DND-41 (cell line): ENCODE measurements at regions not wholly inside any gene's neighbourhood (a gene's known extent, or its start where the extent isn't known, plus 50 kb on each side); places are given as distances from the start of the nearest gene placed in this dataset.

Source experiments
- ATAC-seq: fragments of 200-7000 bp; cut with Tn5 transposase; 3 replicates; pipeline ENCODE4 v1.9.1; 2021; ENCODE audit warnings: low read depth; ENCODE audit not compliant: insufficient read depth
- DNase-seq: peaks from one replicate; pipeline ENCODE4 v3.0.0-alpha.2; 2020
- H2AFZ ChIP-seq: 2 replicates; pipeline ENCODE4 v1.6.0; 2012; ENCODE audit warnings: low read depth, low read length
- H3K27ac ChIP-seq: 2 replicates; pipeline ENCODE4 v1.5.1; 2012; ENCODE audit warnings: low read length, inconsistent platforms
- H3K27me3 ChIP-seq: fragments of 200-600 bp; sonication (generic); 2 replicates; pipeline ENCODE4 v1.6.0; 2012; ENCODE audit warnings: low read length, mild to moderate bottlenecking, inconsistent platforms; ENCODE audit not compliant: insufficient read depth, poor library complexity
- H3K36me3 ChIP-seq: 2 replicates; pipeline ENCODE4 v1.5.1; 2012; ENCODE audit warnings: low read length, inconsistent platforms; ENCODE audit not compliant: insufficient read depth
- H3K4me1 ChIP-seq: 2 replicates; pipeline ENCODE4 v1.5.1; 2012; ENCODE audit warnings: mild to moderate bottlenecking, low read length; ENCODE audit not compliant: insufficient read depth
- H3K4me2 ChIP-seq: 2 replicates; pipeline ENCODE4 v1.6.0; 2012; ENCODE audit warnings: mild to moderate bottlenecking, moderate library complexity, low read length, inconsistent platforms; ENCODE audit not compliant: insufficient read depth
- H3K4me3 ChIP-seq, 2 experiments: fragments of 200-600 bp in 1 of 2; shearing (Covaris generic) in 1 of 2; 2 replicates each; pipeline ENCODE4 v1.5.1; 2012 to 2016; ENCODE audit warnings: inconsistent platforms in 2 of 2, low read length in 2 of 2, mild to moderate bottlenecking in 2 of 2, low read depth in 1 of 2, moderate library complexity in 1 of 2
- H3K79me2 ChIP-seq: 2 replicates; pipeline ENCODE4 v1.6.0; 2012; ENCODE audit warnings: low read length, inconsistent platforms; ENCODE audit not compliant: insufficient read depth
- H3K9ac ChIP-seq: 2 replicates; pipeline ENCODE4 v1.6.0; 2012; ENCODE audit warnings: low read depth, mild to moderate bottlenecking, inconsistent platforms, low read length, moderate library complexity
- H3K9me3 ChIP-seq: 2 replicates; pipeline ENCODE4 v1.5.1; 2012; ENCODE audit warnings: low read length, moderate library complexity, mild to moderate bottlenecking, inconsistent platforms; ENCODE audit not compliant: insufficient read depth, severe bottlenecking
- H4K20me1 ChIP-seq: 2 replicates; pipeline ENCODE4 v1.6.0; 2012; ENCODE audit warnings: low read length; ENCODE audit not compliant: insufficient read depth
- CTCF ChIP-seq: IDR thresholded peaks from 2 replicates; pipeline ENCODE4 v1.5.1; 2012; ENCODE audit warnings: borderline replicate concordance, low read length, moderate library complexity, mild to moderate bottlenecking; ENCODE audit not compliant: poor library complexity, severe bottlenecking; ENCODE audit errors: extremely low read depth
- EZH2 ChIP-seq: IDR thresholded peaks from 3 replicates; pipeline ENCODE4 v1.6.1; 2012; ENCODE audit warnings: borderline replicate concordance, low read depth, mild to moderate bottlenecking, moderate library complexity, low read length, inconsistent platforms; ENCODE audit not compliant: severe bottlenecking

DNA sequence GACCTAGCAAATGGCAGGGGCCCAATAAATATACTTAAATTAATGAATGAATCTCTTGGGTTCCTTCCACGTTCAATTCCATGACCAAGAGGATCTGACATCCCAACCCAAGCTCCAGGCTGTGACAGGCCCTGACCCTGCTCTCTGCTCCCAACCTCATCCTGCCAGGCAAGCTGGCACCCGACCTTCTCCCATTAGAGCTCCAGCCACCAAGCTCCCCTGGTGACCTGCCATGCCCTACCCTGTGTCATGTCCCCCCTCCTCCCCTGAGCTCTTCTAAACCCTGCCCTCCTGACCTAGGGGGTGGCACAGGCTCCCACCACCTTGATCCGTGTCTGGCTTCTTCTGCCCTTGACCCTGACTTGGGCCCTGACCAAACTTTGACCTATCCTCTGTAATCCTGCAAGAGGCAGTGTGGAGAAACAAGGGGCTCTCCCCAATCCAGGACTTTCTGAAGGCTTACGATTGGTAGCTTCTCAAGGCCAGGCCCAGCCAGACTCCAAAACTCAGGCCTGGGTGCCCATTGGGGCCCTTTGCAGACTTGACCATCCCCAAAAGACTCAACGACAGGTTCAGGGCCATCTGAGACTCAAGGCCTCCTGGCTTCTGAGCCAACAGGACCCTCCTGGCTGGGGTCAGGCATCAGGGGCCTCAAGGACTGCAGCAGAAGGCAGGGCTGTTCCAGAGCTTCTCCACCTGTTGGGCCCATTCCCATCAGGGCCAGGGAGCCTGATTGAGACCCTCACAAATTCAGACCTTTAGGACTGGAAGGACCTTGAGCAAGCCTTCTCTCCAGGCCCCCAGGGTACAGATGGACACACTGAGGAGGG, 249.0 kb downstream of the PTPRU start:
- Histone ChIP-seq H3K36me3 (no peaks in the 10 kb centered on the region), H2AFZ (no peak overlapping the region), H3K4me1 (no peaks in the 10 kb centered on the region), H4K20me1 (no peaks in the 10 kb centered on the region), H3K4me3 (no peak overlapping the region), H3K27ac (no peak overlapping the region), H3K79me2 (no peaks in the 10 kb centered on the region), H3K9ac (no peak overlapping the region), H3K27me3 (no peaks in the 10 kb centered on the region), H3K9me3 (no peaks in the 10 kb centered on the region), H3K4me2 (no peak overlapping the region)
- ATAC-seq (no peak), DNase-seq (no peak)
- TF ChIP-seq EZH2 (no peak), CTCF (no peak)

DNA sequence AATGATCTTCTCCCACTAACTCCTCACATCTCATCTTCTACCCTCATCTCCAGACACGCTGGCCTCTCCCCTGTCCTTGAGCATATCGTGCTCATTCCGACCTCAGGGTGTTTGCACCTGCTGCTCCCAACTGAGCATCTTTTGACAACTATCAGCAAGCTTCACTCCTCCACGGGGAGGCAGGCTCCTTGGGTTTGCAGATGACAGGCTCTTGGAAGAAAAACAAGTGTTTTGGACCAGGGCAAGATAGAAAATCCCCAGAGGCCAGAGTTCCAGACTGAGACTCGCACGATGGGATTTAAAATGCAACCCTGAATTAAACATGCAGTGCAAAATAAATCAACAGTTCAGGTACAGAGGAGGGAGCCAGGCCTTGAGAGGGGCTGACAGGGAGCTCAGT, 246.7 kb downstream of the PTPRU start:
- Histone ChIP-seq H4K20me1 (no peaks in the 10 kb centered on the region), H3K27me3 (peaks cover 4% of the 10 kb centered on the region), H3K4me2 (no peak overlapping the region), H3K36me3 (no peaks in the 10 kb centered on the region), H3K4me3 (no peak overlapping the region), H3K27ac (no peak overlapping the region), H3K79me2 (no peaks in the 10 kb centered on the region), H2AFZ (no peak overlapping the region), H3K4me1 (no peaks in the 10 kb centered on the region), H3K9me3 (no peaks in the 10 kb centered on the region), H3K9ac (no peak overlapping the region)
- TF ChIP-seq CTCF (no peak), EZH2 (no peak)
- no peak for ATAC-seq
- no peak for DNase-seq

DNA sequence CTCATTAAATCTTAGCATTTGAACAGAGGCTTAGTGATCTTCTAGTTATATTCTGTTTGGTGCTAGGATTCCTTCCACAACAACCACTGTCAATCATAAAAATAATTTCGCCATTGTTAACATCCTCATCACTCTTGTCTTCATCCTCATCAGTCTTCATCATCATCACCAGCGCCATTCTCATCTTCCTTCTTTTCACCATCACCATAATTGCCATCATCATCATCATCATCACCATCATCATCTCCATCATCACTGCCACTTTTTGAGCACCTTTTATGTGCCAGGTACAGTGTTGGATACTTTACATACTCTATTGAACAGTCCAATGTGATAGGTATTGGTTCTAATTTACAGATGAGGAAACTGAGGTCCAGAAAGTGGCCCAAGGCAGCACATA, 245.7 kb downstream of the PTPRU start:
- no peak overlapping the region for H3K9ac ChIP-seq
- H3K4me3 ChIP-seq = no peak overlapping the region
- no peaks in the 10 kb centered on the region for H3K79me2 ChIP-seq
- TF ChIP-seq EZH2 = no peak
- TF ChIP-seq CTCF = no peak
- peaks cover 4% of the 10 kb centered on the region for H3K27me3 ChIP-seq
- ATAC-seq (no peak), DNase-seq (no peak)
- H3K36me3 ChIP-seq = no peaks in the 10 kb centered on the region
- H2AFZ ChIP-seq = no peak overlapping the region
- no peak overlapping the region for H3K4me2 ChIP-seq
- no peaks in the 10 kb centered on the region for H4K20me1 ChIP-seq
- no peaks in the 10 kb centered on the region for H3K4me1 ChIP-seq
- no peak overlapping the region for H3K27ac ChIP-seq
- no peaks in the 10 kb centered on the region for H3K9me3 ChIP-seq
